HG03575 (cell line): ENCODE measurements at regions not wholly inside any gene's neighbourhood (a gene's known extent, or its start where the extent isn't known, plus 50 kb on each side); places are given as distances from the start of the nearest gene placed in this dataset.

Experiments used
- ATAC-seq: cut with Tn5 transposase; IDR thresholded peaks from one replicate; pipeline ENCODE4 v1.9.1; 2021; ENCODE audit not compliant: unreplicated experiment, insufficient number of reproducible peaks, low FRiP score; ENCODE audit errors: extremely low read depth

DNA sequence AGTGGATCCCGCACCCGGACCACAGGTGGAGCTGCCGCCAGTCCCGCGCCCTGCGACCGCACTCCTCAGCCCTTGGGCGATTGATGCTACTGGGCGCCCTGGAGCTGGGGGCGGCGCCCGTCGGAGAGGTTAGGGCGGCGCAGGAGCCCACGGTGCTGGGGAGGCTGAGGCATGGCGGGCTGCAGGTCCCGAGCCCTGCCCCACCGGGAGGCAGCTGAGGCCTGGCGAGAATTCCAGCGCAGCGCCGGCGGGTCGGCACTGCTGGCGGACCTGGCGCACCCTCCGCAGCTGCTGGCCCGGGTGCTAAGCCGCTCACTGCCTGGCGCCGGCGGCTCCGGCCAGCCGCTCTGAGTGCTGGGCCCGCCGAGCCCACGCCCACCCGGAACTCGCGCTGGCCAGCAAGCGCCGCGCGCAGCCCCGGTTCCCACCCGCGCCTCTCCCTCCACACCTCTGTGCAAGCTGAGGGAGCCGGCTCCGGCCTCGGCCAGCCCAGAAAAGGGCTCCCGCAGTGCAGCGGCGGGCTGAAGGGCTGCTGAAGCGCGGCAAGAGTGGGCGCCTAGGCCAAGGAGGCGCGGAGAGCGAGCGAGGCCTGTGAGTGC, 1256.5 kb downstream of the STIM2 start:
- no peak for ATAC-seq

- no peak for ATAC-seq
Observed at GRCh38 chr4:28146191-28146590, 1285.5 kb downstream of the STIM2 start.

- no peak for ATAC-seq
Observed at GRCh38 chr4:28148221-28148620, 1287.6 kb downstream of the STIM2 start.

- ATAC-seq, result no peak
Observed at GRCh38 chr4:28149762-28150161, 1289.1 kb downstream of the STIM2 start.

DNA sequence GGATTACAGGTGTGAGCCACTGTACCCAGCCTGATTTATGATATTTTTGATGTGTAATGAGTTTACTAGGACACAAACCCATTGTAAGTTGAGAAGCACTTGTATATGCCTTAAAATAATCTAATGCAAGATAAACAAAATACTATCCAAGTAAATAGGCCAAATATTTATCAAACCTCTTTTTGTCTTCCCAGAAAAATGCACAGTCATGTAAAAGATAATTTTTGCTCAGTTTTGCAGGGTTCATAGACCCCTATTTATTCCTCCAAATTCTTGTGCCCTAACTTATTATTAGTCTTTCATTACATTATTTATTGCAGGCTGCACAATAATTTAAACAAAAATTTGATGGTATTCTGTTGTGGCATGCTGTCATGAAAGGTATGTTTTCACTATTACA, 1290.7 kb downstream of the STIM2 start:
- no peak for ATAC-seq

GRCh38 chr4:28167411-28167810, 1306.8 kb downstream of the STIM2 start:
- ATAC-seq, result no peak

GRCh38 chr4:28176942-28177341, 1316.3 kb downstream of the STIM2 start:
- no peak for ATAC-seq

DNA sequence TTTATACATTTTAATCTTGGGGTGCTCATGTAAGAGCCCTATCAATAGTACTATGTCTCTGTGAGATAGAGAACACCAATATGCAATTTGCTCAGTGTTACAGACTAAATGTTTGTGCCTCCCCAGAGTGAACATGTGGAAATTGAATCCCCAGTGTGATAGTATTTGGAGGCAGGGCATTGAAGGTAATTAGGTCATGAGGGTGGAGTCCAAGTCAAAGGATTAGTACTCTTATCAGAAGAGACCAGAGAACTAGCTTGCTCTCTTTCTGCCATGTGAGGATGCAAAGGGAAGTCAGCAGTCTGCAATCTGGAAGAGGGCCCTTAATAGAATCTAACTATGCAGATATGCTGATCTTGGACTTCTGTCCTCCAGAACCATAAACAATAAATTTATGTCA, 1317.0 kb downstream of the STIM2 start:
- ATAC-seq, result no peak

GRCh38 chr4:28179126-28179525, 1318.5 kb downstream of the STIM2 start:
- no peak for ATAC-seq

DNA sequence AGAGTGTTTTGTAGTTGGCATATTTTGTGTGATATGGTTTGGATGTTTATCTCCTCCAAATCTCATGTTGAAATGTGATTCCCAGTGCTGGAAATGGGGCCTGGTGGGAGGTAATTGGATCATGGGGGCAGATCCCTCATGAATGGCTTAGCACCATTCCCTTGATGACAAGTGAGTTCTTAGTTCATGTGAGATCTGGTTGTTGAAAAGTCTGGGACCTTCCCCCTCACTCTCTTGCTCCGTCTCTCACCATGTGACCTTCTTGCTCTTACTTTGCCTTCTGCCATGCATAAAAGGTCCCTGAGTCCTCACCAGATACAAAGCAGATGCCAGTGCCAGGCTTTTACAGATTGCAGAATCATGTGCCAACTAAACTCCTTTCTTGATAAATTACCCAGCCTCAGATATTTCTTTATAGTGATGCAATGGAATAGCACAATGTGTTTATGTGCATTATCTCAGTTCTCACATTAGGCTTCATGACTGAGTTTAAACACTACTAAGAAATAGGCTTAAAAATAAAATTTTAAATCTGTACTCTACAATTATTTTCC, 1348.8 kb downstream of the STIM2 start:
- ATAC-seq, result no peak

GRCh38 chr4:28211676-28212470, 1351.2 kb downstream of the STIM2 start:
- ATAC-seq, result no peak

GRCh38 chr4:28221536-28221935, 1360.9 kb downstream of the STIM2 start:
- ATAC-seq, result no peak

DNA sequence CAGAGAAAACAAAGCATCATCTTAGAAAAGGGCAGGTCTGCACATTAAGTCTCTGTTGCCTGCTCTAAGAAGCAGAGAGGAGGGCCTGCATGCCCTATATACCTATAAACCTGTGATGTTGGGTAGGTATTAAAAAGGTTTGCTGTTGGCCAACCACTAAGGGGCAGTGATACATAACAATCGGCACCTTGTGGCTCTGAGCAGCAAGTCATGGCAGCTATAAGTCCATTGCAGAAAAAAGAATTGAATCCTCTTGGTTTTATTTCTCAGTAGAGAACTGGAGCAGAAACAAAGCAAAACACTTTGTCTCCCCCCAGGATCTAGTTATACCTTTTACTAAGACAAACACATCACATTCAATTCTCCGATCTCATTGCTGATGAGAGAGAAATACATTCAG, 1364.4 kb downstream of the STIM2 start:
- no peak for ATAC-seq

GRCh38 chr4:28225689-28226353, 1365.2 kb downstream of the STIM2 start:
- no peak for ATAC-seq

- ATAC-seq, result no peak
Observed at GRCh38 chr4:28226962-28227361, 1366.3 kb downstream of the STIM2 start.

DNA sequence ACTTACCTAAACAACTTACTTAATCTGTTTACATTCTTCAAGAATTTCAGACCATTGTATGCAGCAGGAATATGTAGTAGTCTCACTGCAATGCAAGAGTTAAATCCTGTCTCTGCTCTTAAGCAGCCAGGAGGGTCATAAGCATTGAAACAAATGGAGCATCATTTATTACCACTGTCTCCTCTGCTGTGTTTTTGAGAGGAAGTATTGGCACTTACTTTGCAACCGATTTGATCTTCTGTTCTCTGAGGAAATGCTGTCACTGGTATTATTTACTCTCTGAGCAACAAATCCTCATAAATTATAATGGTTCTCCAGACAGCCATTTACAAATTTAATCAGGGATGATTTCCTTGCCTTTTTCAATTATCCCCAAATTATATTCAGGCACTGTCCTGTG, 1367.1 kb downstream of the STIM2 start:
- no peak for ATAC-seq

GRCh38 chr4:28228561-28229491, 1368.2 kb downstream of the STIM2 start:
- no peak for ATAC-seq

GRCh38 chr4:28232376-28232775, 1371.7 kb downstream of the STIM2 start:
- no peak for ATAC-seq

GRCh38 chr4:28232951-28233350, 1372.3 kb downstream of the STIM2 start:
- ATAC-seq, result no peak
